Stimulated activated CD8-positive, alpha-beta memory T cell treated with anti-CD3 and anti-CD28 coated beads, Interleukin-2, amount 100 ng/mL, for 1 hour (primary cell): ENCODE measurements at regions not wholly inside any gene's neighbourhood (a gene's known extent, or its start where the extent isn't known, plus 50 kb on each side); places are given as distances from the start of the nearest gene placed in this dataset.
"Not testable (repeated sequence)": the region's sequence is repeated elsewhere in the genome, so short reads cannot be mapped to it uniquely, and the experiment has no call there.

Experiments used
- DNase-seq, 2 donors: peaks; one replicate each; pipeline ENCODE4 v3.0.0-alpha.2; 2020; ENCODE audit warnings: low read depth in 2 of 2

DNA sequence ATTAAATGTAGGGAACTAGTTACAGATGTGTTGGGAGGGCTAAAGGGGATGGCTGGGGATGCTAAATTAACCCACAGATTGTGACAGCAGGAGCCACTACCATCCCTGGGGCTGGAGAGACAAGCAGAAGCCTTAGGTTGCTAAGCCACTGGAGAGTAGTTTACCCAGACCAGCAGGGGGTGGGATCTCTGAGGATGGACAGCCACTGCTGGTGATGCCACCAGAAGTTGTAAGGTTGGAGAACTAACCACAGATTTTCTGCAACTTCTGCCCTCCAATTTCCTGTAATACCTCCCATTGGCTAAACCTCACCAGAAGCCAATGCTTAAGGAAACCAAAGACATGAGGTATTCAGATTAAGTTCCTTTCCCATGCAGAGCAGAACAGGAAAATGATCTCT, 139.6 kb upstream of the NOX3 start:
- DNase-seq, result no peak

DNA sequence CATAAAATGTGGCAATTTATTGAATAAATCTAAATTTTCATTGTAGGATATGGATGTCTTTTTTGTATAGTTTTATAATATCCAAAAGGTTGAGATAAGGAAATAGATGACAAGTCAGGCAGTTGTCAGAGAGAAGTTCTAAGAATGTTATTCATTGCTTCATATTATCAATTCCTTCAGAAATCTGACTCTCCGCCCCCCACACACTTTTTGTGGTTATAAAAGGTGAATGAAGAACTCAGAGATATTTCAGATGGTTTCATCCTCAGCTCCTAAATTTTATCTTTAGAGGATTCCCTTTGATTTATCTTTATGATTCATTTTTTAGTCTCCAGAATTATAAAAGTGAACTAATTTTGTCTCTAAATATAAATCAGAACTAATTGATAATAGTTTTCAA, 136.1 kb upstream of the NOX3 start:
- DNase-seq, result no peak

- DNase-seq, result no peak
Measured at GRCh38 chr6:155589190-155589589, 133.6 kb upstream of the NOX3 start.

DNA sequence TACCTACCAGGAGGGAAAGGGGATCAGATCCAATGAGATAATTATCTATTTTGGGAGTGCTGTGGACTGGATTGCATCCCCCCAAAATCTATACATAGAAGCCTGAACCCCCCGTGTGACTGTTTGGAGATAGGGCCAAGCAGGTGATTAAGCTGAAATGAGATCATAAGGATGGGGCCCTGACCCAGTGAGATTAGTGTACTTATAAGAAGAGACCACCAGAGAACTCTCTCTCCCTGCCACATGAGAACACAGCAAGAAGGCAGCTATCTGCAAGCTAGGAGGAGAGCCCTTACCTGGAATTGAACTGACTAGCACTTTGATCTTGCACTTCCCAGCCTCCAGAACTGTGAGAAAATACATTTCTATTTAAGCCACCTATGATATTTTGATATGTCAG, 132.2 kb upstream of the NOX3 start:
- DNase-seq, result no peak

GRCh38 chr6:155586090-155586489, 130.5 kb upstream of the NOX3 start:
- DNase-seq, result no peak

- DNase-seq, result no peak
Measured at GRCh38 chr6:155584006-155584405, 128.4 kb upstream of the NOX3 start.

DNA sequence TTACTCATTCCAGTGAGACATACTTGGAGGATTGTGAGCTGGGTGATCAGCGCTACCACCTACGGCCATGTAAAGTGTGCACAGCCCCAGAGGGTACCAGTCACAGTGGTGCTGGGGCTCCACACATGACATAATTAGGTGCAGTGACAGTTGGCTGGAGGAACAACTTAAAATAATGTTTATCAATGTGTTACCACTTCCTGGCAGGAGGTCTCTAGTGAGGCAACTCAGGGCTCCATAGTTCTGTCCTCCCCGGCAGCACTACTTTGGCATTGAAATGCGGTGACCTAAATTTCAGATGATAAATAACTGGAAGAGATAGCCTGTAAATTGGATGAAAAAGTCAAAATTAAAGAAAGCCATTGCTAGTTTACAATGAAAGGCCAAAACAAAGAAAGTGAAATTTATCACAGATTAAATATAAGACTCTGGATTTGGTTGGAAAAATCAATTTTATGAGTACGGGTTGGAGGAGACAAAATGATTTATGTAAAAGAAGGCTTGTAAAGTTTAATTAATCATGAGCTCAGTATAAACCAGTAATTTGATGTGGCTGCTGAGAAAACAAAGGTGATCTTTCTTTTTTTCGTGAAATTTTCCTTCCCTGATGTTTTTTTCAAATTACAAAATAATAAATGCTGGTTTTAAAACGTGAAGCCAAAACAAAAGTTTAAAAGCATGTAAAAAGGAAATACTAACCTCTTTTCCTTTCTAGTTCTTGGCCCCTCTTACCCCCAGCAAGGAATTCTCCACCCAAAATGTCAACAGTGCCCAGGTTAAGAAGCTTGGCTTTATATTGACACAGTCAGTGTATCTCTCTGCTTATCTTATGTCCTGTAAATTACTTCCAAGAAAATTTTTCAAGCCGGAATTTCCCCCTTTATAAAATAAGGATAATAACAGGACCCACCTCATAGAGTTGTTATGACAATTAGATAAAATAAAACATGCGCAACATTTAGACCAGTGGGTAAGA, 126.7 kb upstream of the NOX3 start:
- DNase-seq, result no peak

DNA sequence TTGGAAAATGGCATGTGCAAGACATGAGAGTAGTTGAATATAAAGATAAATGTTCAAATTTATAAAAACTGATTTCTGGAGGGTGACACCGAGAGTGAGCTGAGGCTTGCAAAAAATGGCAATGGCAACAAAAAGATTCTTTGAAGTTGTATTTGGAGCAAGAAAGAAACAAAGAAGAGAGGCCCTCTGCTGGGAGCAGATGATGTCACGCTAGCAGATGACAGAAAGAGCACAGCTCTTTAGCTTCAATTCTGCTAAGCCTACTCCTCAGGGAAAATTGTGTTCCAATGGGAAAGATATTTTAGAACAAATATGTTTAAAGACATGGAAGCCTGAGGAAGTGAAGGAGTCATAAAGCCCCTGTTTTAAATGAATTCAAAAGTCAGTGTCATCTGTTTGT, 125.3 kb upstream of the NOX3 start:
- no peak for DNase-seq

DNA sequence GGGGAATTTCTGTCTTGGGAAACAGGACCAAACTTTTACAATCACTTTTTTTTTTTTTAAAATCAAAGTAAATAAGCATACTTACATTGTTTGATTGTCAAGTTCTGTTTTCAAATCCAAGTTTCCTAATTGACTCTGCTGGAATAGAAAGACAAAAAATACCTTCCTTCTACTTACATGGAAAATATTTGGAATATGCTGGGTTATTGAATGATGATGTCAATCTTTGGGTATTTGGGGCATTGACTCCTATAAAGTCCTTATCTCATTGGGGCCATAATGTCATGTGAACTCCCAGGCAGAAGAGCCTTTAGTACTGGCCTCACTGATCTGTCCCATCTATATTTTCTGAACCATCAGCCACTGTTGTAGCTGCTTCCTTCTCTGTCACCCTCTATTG, 122.6 kb upstream of the NOX3 start:
- DNase-seq, result no peak

DNA sequence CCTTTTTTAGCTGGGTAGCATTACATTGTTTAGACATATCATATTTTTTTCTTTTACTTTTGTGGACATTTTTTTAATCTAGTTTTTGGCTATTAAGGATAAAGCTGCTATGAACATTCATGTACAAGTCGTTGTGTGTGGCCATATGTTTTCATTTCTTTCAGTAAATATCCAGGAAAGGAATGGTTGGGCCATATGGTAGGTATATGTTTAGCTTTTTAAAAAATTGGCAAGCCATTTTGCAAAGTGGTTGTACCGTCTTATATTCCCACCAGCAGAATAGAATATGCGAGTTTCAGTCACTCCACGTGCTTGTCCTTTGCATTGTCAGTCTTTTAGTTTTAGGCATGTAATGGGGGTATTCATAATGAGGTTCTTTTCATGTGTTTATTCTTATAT, 106.3 kb upstream of the NOX3 start:
- no peak for DNase-seq

- DNase-seq, result no peak
Measured at GRCh38 chr6:155561257-155561965, 105.8 kb upstream of the NOX3 start.

DNA sequence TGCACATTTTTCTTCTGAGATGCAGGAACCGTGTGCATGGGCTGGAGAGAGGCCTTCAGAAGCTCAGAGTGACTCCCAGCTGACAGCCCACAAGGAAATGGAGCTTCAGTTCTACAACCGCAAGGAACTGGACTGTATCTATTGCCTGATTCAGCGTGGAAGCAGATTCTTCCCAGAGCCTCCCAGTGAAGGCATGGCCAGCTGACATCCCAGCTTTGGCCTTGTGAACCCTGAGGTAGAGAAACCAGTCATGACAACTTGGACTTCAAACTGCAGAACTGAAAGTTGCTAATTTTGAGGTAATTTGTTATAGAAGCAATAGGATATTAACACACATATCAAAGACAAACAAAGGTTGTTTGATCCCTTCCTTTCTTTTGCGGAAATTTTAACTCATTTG, 94.3 kb upstream of the NOX3 start:
- no peak for DNase-seq

DNA sequence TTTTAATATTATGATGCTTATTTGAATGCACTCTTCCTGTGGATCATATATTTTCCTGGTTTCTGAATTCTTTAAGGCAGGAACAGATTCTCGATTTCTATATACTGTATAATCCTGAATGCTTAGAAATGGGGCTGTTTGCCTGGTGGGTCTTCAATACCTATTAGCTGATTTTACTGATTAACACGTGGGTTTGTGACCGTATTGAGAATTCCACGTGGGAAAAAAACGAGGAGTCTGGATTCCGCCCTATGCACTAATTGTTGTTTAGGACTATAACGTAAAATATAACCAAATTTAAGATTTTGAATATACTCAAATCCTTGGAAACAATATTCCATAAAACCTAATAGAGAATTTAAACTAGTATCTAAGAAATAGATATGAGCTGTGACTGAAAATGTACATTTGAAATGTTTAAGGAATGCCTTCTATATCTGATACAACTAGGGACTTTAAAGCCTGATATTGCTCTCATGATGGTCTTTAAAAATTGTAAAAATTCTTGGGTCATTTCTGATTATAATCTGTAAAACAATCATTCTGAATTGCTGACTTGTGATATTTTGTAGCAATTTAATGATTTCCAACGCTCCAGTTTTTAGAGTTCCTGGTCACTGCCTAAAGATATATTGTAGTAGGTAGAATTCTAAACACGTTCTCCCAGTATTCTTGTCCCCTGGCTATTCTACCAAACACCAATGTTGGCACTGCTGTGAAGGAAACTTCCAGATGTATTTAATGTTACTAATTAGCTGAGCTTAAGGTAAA, 93.6 kb upstream of the NOX3 start:
- DNase-seq, result no peak

- no peak for DNase-seq
Measured at GRCh38 chr6:155548576-155548975, 92.9 kb upstream of the NOX3 start.

DNA sequence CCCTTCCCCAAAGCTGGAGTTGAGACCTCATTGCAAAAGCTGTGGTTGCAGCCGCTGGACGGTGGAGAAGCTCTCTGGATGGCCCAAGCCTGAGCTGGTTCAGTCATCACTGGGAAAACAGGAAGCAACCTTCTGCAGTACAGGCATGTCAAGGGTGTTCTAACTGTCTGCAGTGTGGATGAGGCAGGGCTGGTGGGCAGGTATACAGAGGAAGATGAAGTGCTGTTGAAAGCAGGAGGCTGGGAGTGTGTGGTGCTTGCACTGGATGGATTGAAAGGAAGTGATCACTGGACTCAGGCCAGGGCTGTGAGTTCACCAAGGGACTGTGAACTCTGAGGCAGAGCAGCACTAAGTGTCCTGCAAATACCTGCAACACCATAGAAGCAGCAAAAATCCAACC, 89.0 kb upstream of the NOX3 start:
- DNase-seq, result no peak

- no peak for DNase-seq
Measured at GRCh38 chr6:155543166-155543847, 87.7 kb upstream of the NOX3 start.

GRCh38 chr6:155542036-155542435, 86.4 kb upstream of the NOX3 start:
- no peak for DNase-seq

DNA sequence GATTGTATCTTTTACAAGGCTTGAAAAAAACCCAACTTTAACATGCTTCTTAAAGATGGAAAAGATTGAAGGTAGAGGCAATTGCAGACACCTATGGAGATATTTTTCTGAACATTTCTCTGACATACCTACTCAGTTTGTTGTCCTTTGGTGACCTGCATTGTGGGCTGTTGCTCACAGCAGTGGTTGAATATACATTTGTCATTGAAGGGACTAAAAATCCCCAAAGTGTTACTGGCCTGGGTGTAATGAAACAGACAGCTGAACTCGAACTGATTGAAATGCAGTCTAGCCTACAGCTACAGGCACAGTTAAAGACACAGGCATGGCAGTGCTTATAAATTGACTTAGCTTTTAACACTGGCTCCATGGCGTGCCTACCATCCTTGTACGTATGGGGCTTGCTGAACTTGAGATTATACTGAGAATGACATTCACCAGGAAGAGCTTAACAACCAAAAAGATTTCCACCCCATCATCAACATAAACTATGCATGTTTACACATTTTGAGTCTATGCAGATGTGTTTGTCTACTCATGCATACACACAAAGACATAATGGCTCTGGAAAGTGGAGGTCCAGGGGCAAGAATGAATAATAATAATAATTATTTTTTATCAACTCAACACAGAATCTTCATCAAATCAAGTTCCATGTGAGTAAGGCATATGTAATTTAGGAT, 83.2 kb upstream of the NOX3 start:
- no peak for DNase-seq

DNA sequence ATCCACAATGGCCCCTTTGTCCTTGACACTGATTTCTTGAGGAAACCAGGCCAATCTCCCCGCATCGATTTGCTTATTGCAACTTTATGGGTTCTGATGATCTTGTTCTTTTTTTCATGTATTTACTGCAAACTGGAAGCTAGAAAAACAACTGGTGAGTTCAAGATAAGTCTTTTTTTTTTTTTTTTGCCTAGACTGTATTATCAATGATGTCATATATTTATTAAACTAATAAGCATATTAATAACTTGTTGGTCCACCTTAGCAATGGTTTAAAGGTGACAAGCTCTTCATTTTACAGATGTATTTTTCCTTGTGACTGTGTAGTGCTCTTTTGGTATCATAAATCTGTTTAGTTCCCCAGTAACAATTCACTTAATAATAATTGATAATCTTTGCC, 79.0 kb upstream of the NOX3 start:
- no peak for DNase-seq

GRCh38 chr6:155530219-155530834, 74.7 kb upstream of the NOX3 start:
- no peak for DNase-seq

DNA sequence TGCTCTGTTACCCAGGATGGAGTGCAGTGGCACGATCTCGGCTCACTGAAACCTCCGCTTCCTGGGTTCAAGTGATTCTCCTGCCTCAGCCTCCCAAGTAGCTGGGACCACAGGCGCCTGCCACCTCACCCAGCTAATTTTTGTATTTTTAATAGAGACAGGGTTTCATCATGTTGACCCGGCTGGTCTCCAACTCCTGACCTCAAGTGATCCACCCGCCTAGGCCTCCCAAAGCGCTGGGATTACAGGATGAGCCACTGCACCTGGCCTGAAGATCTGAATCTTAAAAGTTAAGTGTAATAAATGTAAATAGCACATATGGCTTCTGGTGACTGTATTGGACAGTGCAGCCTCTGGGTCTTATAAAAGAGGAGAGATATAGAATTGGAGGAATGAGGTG, 74.2 kb upstream of the NOX3 start:
- DNase-seq, result not testable (repeated sequence)
